ENCODE measurements at regions not wholly inside any gene's neighbourhood (a gene's known extent, or its start where the extent isn't known, plus 50 kb on each side); places are given as distances from the start of the nearest gene placed in this dataset.

GRCh38 chr9:108300306-108301287 lies 555.2 kb downstream of the ACTL7B start:
- WGBS: 67% methylated on average over 9 of the region's 9 CpGs
- DNase-seq (ENCODE audit: low spot score): no peak
- Histone ChIP-seq H3K27ac (ENCODE audit: low read depth in 1 of 2, low read length in 2 of 2) (no peak overlapping the region), H3K9me3 (ENCODE audit: control insufficient read depth in 4 of 4, low read length in 3 of 4) (no peaks in the 10 kb centered on the region), H3K36me3 (ENCODE audit: control insufficient read depth in 4 of 4, insufficient read depth in 3 of 4, low read depth in 1 of 4, low read length in 3 of 4) (no peaks in the 10 kb centered on the region), H3K27me3 (ENCODE audit: control insufficient read depth in 4 of 4, insufficient read depth in 4 of 4, low read length in 3 of 4) (no peaks in the 10 kb centered on the region), H3K9ac (ENCODE audit: low read depth in 1 of 2, low read length in 2 of 2) (no peak overlapping the region), H3K4me1 (ENCODE audit: control insufficient read depth in 4 of 4, insufficient read depth in 4 of 4, low read length in 3 of 4) (no peaks in the 10 kb centered on the region), H3K4me3 (ENCODE audit: low read depth in 1 of 3, low read length in 3 of 3) (no peak overlapping the region)
- TF ChIP-seq ATF3 (IDR thresholded peaks at IDR 0.05) (no peak), GABPA (IDR thresholded peaks at IDR 0.05 in 1 of 2, conservative IDR thresholded peaks at IDR 0.05 in 1 of 2) (no peak), MAX (IDR thresholded peaks at IDR 0.05) (no peak), TAF1 (conservative IDR thresholded peaks at IDR 0.05) (no peak)

- TF ChIP-seq ATF3 (IDR thresholded peaks at IDR 0.05) (no peak), MAX (IDR thresholded peaks at IDR 0.05) (no peak), HNF4G (IDR thresholded peaks at IDR 0.05) (no peak), SP1 (IDR thresholded peaks at IDR 0.05) (no peak), HNF4A (conservative IDR thresholded peaks at IDR 0.05) (no peak), GABPA (IDR thresholded peaks at IDR 0.05 in 1 of 2, conservative IDR thresholded peaks at IDR 0.05 in 1 of 2) (no peak), YY1 (IDR thresholded peaks at IDR 0.05) (no peak), JUND (IDR thresholded peaks at IDR 0.05) (no peak), TAF1 (conservative IDR thresholded peaks at IDR 0.05) (no peak), NR2F2 (IDR thresholded peaks at IDR 0.05) (no peak), FOXA2 (IDR thresholded peaks at IDR 0.05) (no peak), EGR1 (IDR thresholded peaks at IDR 0.05; ENCODE audit: low read depth in 2 of 2) (no peak), RXRA (IDR thresholded peaks at IDR 0.05) (no peak), FOXA1 (IDR thresholded peaks at IDR 0.05) (no peak), RAD21 (IDR thresholded peaks at IDR 0.05) (no peak)
- TF ChIP-seq, protein P1, sequence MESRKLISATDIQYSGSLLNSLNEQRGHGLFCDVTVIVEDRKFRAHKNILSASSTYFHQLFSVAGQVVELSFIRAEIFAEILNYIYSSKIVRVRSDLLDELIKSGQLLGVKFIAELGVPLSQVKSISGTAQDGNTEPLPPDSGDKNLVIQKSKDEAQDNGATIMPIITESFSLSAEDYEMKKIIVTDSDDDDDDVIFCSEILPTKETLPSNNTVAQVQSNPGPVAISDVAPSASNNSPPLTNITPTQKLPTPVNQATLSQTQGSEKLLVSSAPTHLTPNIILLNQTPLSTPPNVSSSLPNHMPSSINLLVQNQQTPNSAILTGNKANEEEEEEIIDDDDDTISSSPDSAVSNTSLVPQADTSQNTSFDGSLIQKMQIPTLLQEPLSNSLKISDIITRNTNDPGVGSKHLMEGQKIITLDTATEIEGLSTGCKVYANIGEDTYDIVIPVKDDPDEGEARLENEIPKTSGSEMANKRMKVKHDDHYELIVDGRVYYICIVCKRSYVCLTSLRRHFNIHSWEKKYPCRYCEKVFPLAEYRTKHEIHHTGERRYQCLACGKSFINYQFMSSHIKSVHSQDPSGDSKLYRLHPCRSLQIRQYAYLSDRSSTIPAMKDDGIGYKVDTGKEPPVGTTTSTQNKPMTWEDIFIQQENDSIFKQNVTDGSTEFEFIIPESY (IDR thresholded peaks at IDR 0.05): no peak
- TF ChIP-seq, protein P2, sequence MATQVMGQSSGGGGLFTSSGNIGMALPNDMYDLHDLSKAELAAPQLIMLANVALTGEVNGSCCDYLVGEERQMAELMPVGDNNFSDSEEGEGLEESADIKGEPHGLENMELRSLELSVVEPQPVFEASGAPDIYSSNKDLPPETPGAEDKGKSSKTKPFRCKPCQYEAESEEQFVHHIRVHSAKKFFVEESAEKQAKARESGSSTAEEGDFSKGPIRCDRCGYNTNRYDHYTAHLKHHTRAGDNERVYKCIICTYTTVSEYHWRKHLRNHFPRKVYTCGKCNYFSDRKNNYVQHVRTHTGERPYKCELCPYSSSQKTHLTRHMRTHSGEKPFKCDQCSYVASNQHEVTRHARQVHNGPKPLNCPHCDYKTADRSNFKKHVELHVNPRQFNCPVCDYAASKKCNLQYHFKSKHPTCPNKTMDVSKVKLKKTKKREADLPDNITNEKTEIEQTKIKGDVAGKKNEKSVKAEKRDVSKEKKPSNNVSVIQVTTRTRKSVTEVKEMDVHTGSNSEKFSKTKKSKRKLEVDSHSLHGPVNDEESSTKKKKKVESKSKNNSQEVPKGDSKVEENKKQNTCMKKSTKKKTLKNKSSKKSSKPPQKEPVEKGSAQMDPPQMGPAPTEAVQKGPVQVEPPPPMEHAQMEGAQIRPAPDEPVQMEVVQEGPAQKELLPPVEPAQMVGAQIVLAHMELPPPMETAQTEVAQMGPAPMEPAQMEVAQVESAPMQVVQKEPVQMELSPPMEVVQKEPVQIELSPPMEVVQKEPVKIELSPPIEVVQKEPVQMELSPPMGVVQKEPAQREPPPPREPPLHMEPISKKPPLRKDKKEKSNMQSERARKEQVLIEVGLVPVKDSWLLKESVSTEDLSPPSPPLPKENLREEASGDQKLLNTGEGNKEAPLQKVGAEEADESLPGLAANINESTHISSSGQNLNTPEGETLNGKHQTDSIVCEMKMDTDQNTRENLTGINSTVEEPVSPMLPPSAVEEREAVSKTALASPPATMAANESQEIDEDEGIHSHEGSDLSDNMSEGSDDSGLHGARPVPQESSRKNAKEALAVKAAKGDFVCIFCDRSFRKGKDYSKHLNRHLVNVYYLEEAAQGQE (IDR thresholded peaks at IDR 0.05): no peak
- TF ChIP-seq, protein P3, sequence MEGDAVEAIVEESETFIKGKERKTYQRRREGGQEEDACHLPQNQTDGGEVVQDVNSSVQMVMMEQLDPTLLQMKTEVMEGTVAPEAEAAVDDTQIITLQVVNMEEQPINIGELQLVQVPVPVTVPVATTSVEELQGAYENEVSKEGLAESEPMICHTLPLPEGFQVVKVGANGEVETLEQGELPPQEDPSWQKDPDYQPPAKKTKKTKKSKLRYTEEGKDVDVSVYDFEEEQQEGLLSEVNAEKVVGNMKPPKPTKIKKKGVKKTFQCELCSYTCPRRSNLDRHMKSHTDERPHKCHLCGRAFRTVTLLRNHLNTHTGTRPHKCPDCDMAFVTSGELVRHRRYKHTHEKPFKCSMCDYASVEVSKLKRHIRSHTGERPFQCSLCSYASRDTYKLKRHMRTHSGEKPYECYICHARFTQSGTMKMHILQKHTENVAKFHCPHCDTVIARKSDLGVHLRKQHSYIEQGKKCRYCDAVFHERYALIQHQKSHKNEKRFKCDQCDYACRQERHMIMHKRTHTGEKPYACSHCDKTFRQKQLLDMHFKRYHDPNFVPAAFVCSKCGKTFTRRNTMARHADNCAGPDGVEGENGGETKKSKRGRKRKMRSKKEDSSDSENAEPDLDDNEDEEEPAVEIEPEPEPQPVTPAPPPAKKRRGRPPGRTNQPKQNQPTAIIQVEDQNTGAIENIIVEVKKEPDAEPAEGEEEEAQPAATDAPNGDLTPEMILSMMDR (IDR thresholded peaks at IDR 0.05; ENCODE audit: low read depth, low read length, missing input control): no peak
- Histone ChIP-seq H3K4me3 (ENCODE audit: low read depth in 1 of 3, low read length in 3 of 3) (no peak overlapping the region), H3K9ac (ENCODE audit: low read depth in 1 of 2, low read length in 2 of 2) (no peak overlapping the region), H3K9me3 (ENCODE audit: control insufficient read depth in 4 of 4, low read length in 3 of 4) (no peaks in the 10 kb centered on the region), H3K4me1 (ENCODE audit: control insufficient read depth in 4 of 4, insufficient read depth in 4 of 4, low read length in 3 of 4) (no peaks in the 10 kb centered on the region), H3K36me3 (ENCODE audit: control insufficient read depth in 4 of 4, insufficient read depth in 3 of 4, low read depth in 1 of 4, low read length in 3 of 4) (no peaks in the 10 kb centered on the region), H3K27me3 (ENCODE audit: control insufficient read depth in 4 of 4, insufficient read depth in 4 of 4, low read length in 3 of 4) (no peaks in the 10 kb centered on the region), H3K27ac (ENCODE audit: low read depth in 1 of 2, low read length in 2 of 2) (no peak overlapping the region)
- DNase-seq (ENCODE audit: low spot score): no peak
- 81% methylated on average over 4 of the region's 4 CpGs for WGBS
These were observed 558.7 kb downstream of the ACTL7B start for GRCh38 chr9:108297073-108297472.
